Calu3 (cell line): ENCODE measurements at regions not wholly inside any gene's neighbourhood (a gene's known extent, or its start where the extent isn't known, plus 50 kb on each side); places are given as distances from the start of the nearest gene placed in this dataset.

Experiments used
- BruUV-seq: library from RNA; stranded (reverse); fragments of 400-500 nt; replicated peaks from 2 replicates; lab custom pipeline; 2021; lab: Mats Ljungman, UMichigan
- CTCF ChIA-PET: fragments of 300-600 bp; sonication (Branson Sonifier 250); formaldehyde crosslinking; loops from one replicate; lab custom pipeline; 2022; ENCODE audit warnings: antibody characterized with exemption; lab: Charles Lee
- DNase-seq: peaks from one replicate; pipeline ENCODE4 v3.0.0; 2022
- H3K27ac Mint-ChIP-seq: one replicate; pipeline ENCODE4 v1.8.0; 2022; ENCODE audit warnings: mixed read lengths; ENCODE audit not compliant: unreplicated experiment
- H3K27me3 Mint-ChIP-seq: one replicate; pipeline ENCODE4 v1.8.0; 2022; ENCODE audit warnings: mixed read lengths; ENCODE audit not compliant: unreplicated experiment
- H3K36me3 Mint-ChIP-seq: one replicate; pipeline ENCODE4 v1.8.0; 2022; ENCODE audit warnings: mild to moderate bottlenecking, moderate library complexity, mixed read lengths; ENCODE audit not compliant: insufficient read depth, unreplicated experiment
- H3K4me1 Mint-ChIP-seq: one replicate; pipeline ENCODE4 v1.8.0; 2022; ENCODE audit warnings: mild to moderate bottlenecking, low read depth, mixed read lengths; ENCODE audit not compliant: unreplicated experiment
- H3K4me3 Mint-ChIP-seq: one replicate; pipeline ENCODE4 v1.8.0; 2022; ENCODE audit warnings: mild to moderate bottlenecking, low read depth, moderate library complexity, mixed read lengths; ENCODE audit not compliant: unreplicated experiment
- H3K9me3 Mint-ChIP-seq: one replicate; pipeline ENCODE4 v1.8.0; 2022; ENCODE audit warnings: low read depth, mixed read lengths; ENCODE audit not compliant: unreplicated experiment
- CTCF ChIP-seq: fragments of 200-600 bp; IDR thresholded peaks from one replicate; pipeline ENCODE4 v1.8.0; 2022; ENCODE audit warnings: antibody characterized with exemption; ENCODE audit not compliant: unreplicated experiment
- intact Hi-C: fragments of 100-400 bp; cut with micrococcal nuclease; formaldehyde crosslinking; loops from one replicate; pipeline ENCODE4 v1.10.0; 2022; ENCODE audit not compliant: unreplicated experiment

DNA sequence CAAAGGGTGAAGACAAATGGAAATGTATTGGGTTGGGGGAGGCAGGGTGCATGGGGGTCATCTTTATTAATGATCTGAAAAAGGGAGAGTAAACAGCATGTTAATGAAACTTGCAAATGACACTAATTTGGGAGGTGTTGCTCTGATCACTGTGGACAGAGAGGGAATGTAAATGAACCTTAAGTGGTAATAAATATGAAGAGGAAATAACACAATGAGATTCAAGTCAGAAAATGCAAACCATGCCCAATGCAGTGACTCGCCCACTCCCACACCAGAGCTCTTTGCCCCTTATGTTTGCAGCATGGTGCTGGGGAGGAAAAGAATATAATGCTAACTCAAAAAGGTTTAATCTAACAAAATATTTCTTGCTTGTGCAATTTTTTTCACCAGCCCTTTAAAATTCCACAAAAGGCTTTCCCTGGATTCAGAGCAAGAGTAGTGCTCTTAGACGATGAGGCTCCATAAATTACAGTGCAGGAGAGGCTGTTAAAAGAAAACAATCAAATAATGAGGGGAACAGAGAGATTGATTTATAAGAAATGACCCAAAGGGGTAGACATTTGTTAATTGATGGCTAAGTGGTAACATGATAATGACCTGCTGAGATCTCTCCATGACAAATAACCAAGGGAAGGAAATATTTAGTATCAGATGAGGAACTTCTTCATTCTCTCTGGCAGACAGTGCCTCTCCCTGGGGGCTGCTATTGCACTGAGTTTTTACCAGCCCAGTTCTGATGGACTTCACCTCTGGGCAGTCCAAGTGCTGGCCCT, 210.0 kb upstream of the PPP2R3A start:
- Mint-ChIP-seq H3K9me3 (no peaks in the 10 kb centered on the region), H3K4me3 (no peak overlapping the region), H3K27me3 (peaks cover 95% of the 10 kb centered on the region), H3K27ac (no peak overlapping the region), H3K4me1 (no peaks in the 10 kb centered on the region), H3K36me3 (no peaks in the 10 kb centered on the region)
- CTCF ChIA-PET = no interaction called here
- no peak for TF ChIP-seq CTCF
- BruUV-seq = no TSS peak
- DNase-seq = no peak
- intact Hi-C loops = no loop called here

GRCh38 chr3:135756106-135756668, 209.3 kb upstream of the PPP2R3A start:
- TF ChIP-seq CTCF = no peak
- Mint-ChIP-seq H3K27ac (no peak overlapping the region), H3K27me3 (peaks cover 95% of the 10 kb centered on the region), H3K4me3 (no peak overlapping the region), H3K4me1 (no peaks in the 10 kb centered on the region), H3K9me3 (no peaks in the 10 kb centered on the region), H3K36me3 (no peaks in the 10 kb centered on the region)
- intact Hi-C loops = no loop called here
- DNase-seq = no peak
- CTCF ChIA-PET = no interaction called here
- no TSS peak for BruUV-seq

DNA sequence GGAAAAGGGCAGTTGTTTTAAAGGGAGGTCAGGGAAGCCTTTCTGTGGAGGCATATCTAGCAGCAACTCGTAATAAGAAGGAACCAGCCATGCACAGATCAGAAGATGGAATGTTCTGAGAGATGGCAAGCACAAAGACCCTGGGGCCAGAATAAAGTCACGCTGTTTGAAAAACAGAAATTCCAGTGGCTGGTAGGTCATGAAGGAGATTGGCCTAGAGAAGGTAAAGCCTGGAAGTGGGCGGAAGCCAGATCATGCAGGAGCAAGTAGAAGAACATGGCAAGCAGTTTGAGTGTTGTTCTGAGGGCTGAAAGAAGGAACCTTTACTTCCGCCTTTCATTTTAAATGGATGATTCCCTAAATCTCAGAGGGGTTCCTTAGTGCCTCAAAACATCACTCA, 208.1 kb upstream of the PPP2R3A start:
- no peaks in the 10 kb centered on the region for H3K9me3 Mint-ChIP-seq
- DNase-seq = no peak
- no peaks in the 10 kb centered on the region for H3K36me3 Mint-ChIP-seq
- no peak overlapping the region for H3K4me3 Mint-ChIP-seq
- no peak for TF ChIP-seq CTCF
- H3K27ac Mint-ChIP-seq = no peak overlapping the region
- no peaks in the 10 kb centered on the region for H3K4me1 Mint-ChIP-seq
- CTCF ChIA-PET = no interaction called here
- BruUV-seq = no TSS peak
- intact Hi-C loops = no loop called here
- H3K27me3 Mint-ChIP-seq = peaks cover 90% of the 10 kb centered on the region

DNA sequence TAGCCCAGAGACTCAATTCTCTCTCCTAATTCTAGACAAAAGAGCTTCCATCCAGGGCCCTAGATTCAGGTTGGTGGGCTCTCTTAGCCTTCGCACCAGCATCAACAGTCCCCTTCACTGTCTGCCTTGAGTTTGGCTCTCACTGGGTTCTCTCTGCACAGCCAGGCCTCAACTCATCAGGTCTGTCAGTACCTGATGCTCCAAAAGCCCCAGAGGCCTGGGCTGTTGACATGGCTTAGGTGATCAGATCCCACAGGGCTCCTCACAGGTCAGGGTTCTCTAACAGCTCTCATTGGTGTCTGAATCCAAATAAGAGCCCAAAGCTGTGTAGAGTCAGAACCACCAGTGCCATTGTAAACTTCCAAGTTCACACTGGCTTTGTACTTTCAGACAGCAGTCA, 206.6 kb upstream of the PPP2R3A start:
- no peak for DNase-seq
- Mint-ChIP-seq H3K27ac (no peak overlapping the region), H3K4me3 (no peak overlapping the region), H3K27me3 (peaks cover 94% of the 10 kb centered on the region), H3K9me3 (no peaks in the 10 kb centered on the region), H3K36me3 (no peaks in the 10 kb centered on the region), H3K4me1 (no peaks in the 10 kb centered on the region)
- intact Hi-C loops = no loop called here
- no peak for TF ChIP-seq CTCF
- CTCF ChIA-PET = no interaction called here
- BruUV-seq = no TSS peak
